GM21529 (cell line): ENCODE measurements at regions not wholly inside any gene's neighbourhood (a gene's known extent, or its start where the extent isn't known, plus 50 kb on each side); places are given as distances from the start of the nearest gene placed in this dataset.

Experiments
- ATAC-seq: cut with Tn5 transposase; IDR thresholded peaks from one replicate; pipeline ENCODE4 v1.9.1; 2021; ENCODE audit not compliant: unreplicated experiment

DNA sequence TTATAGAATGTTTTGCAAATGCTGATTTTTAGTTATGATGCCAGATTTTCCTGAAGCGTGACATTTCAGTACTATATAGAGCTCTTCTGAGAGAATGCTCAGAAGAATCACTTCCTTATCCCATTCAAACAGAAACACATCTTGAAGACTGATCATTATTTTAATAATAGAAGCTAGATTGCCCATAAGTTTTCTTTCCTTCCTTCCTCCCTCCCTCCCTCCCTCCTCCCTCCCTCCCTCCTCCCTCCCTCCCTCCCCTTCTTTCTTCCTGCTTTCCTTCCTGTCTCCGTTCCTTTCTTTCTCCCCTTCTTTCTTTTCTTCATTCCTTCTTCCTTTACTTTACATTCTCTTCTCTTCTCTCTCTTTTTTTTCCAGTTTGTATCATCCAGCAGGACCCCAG is 767.4 kb downstream of the IRX1 start:
- no peak for ATAC-seq

DNA sequence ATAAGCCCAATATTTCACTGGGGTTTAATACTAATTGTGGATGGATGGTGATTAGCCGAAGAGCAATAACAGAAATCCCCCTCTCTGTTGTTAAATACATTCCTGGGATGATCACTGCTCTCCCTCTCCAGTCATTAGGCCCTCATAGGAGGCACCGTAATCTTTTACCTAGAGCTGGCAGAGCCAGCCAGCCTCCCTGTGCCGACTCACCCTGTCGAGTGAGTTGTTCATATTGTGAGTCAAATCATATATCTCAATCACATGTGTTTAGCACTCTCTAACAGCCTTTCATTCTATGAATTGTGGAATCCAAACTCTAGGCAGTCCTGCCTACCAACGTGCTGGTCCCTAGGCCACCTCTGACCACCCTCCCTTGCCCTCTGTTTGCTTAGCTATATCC is 771.0 kb downstream of the IRX1 start:
- no peak for ATAC-seq

DNA sequence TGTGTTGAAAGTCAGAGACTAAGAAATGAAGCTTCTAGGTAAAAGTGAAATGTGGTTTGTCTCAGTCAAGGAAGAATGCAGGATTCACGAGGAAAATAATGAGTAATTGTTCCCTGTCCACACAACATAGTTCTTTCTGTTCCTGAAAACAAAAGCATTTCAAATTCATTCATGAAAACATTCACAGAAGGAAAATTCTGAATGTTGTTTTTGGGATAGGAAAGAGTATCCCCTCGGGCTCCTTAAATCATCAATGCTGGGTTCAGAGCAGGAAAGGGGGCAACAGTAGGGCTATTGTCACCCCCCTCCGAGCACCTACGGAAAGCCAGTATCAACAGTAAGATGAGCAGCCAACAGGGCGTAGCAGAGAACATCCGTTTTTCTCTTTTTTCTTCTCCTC is 769.9 kb upstream of the ADAMTS16 start:
- no peak for ATAC-seq

DNA sequence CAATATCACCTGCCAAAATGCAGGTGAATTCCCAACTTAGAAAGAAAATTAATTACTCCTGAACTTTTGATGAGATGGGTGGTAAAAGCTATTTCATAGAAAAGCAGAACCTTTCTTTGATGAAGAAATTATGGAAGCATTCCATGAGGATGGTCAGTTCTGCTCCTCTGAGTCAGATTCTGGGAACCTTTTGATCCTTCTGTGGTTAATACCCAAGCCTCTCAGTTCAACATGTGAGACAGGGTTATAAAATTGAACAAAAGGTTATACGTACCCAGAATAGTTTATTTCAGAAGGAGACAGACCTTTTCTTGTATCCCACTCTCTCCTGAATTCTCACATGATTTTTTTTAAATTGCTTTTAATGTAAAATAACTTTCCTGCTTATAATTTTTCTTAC is 767.6 kb upstream of the ADAMTS16 start:
- ATAC-seq: no peak

DNA sequence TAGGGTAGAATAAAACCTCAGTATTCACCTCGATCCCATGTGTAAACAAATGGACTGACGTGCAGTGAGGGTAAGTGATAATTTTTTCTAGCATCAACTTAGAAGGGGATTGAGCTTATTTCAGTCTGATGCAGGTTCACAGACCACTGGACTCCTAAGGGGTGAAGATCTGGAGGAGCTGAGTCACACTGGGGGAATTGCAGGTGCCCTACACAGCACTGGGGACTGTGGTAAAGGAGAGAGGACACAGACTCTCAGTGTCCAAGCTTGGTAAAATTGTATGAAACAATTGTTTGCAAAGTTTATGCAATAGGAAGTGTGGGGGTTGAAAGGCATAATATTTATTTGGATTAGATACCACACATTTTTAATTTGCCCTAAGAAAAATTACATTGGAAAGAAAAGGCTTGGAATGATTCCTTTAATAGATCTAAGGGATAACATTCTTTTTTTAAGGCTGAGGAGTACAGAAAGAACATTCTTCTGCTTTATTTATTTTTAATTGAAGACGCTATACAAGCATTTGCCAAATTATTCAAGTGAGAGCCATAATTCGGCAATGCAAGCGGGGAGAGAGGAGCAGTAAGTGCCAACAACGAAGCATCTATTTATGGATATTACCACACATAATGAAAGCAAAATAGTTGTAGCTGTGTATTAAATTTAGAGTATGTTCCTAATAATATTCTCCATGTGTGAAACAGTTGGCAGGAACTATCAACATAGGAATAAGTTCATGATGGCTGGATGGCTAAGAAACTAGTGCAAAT is 766.9 kb upstream of the ADAMTS16 start:
- no peak for ATAC-seq

DNA sequence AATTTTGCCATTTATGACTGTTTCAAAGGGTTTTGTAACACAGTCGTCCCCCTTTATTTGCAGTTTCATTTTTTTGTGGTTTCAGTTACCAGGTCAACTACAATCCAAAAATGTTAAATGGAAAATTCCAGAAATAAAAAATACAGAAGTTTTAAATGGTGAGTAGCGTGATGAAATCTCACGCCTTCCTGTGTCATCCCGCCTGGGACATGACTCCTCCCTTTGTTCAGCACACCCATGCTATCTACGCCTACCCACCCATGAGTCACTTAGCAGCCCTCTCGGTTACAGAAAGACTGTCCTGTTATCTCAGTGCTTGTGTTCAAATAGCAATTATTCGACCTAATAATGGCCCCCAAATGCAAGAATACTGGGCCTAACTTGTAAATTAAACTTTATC is 765.3 kb upstream of the ADAMTS16 start:
- no peak for ATAC-seq

DNA sequence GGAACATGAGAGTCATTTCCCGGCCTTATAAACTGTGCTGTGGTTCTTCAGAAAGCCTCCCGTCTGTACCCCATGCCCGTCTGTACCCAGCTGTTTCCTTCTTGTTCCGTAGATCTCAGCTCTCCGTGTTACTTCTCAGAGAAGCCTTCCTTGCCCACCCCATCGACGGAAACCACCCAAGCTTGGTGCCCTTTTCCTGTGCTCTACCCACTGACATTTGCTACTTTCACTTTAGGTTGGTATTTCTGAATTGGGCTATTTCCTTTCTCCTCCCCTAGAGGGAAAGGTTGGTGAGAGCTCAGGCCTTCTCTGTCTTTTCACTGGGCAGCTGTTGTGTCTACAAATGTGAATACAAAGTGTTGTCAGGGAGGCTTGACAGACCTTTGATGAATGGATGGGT is 764.5 kb upstream of the ADAMTS16 start:
- ATAC-seq: no peak

DNA sequence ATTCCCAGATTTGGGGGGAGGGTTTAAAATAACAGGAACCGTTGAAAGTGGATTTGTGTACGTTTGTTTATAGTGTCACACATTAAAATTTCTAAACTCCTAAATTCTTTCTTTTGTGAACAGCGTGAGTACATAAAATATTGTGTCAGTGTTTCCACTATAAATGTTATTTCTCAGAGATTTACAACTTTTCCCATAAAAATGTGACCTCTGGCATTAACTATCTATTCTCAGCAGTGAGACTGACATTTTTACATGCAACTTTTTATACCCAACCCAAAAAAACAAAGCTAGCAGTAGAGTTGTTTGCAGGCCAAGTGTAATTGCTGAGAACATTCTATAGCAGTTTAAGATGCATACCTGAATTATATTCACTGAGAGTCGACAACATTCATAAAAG is 757.0 kb upstream of the ADAMTS16 start:
- no peak for ATAC-seq

DNA sequence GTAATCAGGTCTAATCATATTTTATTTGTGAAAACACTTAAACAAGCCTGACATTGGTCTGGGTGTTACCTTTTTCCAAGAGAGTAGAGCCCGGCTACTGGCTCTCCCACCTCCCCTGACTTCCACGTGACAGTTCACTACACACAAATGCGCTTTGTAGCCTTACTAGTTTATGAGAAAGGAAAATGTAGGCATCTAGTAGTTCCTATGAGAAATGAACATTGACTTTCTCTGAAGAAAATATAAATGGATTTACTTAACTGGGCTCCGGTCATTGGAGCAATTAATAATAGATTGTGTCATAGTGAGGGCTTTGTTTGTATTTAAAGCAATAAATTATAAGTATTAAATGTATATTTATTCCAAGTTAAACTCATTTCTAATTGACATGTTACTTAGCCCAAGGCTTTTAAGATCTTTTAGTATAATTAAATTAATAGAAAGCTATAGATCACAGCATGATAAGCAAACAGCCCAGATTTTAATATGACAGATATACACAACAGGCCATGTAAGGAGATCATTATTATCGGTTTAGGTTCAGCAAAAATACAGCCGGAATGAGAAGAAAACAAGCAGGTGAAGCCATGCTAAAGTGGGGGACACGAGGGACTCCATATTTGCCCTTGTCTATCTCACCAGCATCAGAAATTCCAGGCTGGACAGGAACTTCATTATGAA is 756.5 kb upstream of the ADAMTS16 start:
- ATAC-seq: no peak

DNA sequence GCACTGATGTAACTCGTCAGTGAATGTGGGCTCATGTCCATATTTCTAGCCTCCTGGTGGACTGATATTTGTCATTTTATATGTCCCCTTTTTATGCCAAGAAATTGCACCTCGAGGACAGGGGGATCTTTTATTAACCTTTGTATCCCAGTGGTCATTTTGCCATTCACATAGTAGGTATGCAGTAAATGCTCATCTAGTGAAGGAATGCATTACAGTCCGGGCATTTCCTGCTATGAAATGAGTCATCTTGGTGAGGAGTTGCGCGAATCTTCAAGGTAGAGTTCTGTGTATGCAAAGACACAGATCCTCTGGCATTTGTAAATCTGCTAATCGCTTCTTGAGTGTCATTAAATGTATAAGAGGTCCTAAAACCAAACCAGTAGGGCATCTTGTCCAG is 755.5 kb upstream of the ADAMTS16 start:
- no peak for ATAC-seq

DNA sequence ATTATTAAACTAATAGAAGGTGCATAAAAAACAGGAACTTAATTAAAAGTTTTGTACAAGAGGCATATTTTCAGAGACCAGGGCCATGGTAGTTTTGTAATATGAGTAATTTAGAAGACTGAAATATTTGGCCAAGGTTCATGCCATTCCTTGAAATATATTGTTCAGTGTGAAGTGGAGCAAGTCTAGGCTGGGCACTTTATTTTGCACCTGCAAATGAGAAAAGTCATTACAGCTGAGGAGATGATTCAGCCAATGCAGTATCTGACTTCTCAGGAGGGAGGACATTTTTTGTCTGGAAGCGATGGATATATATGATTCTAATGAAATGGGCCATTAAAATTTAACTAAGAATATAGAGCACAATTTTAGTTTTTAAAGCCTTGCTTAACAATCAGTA is 754.0 kb upstream of the ADAMTS16 start:
- no peak for ATAC-seq

DNA sequence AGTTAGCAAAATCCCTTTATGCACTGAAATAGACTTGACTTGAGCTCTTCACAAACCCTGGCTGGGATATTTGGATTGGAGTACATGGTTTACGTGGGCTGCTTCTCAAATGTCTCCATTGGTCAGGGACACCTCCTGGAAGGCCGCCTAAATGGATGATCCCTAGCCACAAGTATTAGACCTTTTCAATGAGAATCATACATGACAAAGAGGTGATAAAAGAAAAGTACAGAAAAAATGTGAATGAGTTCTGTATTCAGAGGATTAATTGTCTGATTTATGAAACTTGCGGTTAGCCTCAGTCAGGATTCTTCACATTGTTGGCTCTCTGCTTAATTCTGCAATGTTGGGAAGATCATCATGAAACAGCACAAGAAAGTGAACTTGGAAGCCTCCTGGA is 752.8 kb upstream of the ADAMTS16 start:
- ATAC-seq: no peak

DNA sequence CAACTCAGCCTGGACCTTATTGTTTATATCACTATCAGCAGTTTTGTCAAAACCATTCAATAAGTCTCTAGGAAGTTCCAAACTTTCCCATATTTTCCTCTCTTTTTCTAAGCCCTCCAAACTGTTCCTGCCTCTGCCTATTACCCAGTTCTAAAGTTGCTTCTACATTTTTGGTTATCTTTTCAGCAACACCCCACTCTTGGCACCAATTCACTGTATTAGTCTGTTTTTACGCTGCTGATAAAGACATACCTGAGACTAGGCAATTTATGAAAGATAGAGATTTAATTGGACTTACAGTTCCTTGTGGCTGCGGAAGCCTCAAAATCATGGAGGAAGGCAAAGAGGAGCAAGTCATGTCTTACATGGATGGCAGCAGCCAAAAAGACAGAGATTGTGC is 744.4 kb upstream of the ADAMTS16 start:
- ATAC-seq: no peak

DNA sequence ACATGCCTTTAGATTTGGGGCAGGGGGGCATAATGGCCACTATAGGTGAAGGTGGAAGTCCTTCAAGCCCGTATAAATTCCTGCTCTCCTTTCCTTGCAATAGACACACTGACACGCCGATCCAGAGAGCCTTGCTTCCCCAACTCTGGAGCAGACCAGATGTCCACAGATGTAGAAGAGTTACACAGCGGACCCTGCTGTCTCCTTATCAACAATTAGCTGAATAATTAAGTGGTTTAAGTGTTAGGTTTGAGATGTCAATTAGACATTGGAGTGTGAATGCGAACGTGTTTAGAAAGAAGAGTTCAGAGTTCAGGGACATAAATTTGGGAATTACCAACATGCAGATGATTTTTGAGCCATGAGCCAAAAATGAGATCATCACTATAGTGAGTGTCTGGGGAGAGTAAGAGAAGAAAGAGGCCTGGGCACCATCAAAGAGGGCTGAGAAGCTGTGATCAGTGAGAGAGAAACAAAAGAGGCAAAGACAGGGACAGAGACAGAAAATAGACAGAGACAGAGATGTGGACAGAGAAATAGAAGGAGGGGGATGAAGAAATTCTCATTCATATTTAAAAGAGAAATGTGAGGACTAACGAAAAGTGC is 734.4 kb upstream of the ADAMTS16 start:
- no peak for ATAC-seq

DNA sequence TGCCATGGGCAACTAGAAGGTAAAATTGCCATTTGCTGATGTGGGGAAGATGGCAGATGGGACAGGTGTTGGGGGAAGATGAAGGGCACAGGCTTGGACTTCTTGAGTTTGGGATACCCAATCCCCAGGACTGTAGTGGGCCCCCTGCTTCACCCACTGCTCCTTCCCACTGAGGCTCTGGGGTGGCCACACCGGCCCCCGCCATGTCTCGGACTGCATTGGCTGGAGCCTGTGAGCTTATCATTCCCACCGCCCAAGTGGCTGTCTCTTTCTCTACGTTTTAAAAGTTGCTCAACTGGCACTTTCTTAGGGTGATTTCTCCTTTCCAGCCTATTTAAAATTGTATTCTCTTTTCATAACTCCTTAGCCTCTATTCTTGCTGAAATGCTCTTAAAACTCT is 730.0 kb upstream of the ADAMTS16 start:
- no peak for ATAC-seq

DNA sequence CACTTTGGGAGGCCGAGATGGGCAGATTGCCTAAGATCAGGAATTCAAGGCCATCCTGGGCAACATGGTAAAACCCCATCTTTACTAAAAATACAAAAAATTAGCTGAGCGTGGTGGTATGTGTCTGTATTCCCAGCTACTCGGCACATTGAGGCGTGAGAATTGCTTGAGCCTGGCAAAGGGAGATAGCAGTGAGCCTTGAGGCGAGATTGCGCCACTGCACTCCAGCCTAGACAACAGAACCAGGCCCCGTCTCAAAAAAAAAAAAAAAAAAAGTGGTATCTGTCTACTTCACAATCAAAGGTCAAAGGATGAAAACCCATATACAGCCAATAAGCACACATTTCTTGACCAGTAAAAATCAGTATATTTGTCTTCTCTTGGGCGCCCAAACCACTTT is 728.5 kb upstream of the ADAMTS16 start:
- ATAC-seq: no peak

DNA sequence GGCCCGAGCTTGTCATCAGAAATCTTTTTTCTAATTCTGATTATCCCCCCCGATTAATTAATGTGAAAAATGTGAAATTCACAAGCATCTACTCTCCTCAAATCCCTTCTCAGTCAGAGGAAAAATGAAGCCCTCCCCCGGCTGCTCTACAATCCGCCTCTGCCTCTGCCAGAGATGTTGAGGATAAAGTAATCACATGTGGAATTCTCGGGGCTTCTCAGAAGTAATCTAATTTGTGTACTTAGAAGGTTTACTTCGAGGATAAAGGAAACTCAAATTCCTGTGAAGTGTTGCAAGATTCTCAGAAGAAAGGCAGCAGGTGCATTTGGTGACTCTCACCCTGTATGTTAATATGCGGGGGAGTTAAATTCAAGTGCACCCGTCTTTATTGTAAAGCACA is 726.1 kb upstream of the ADAMTS16 start:
- ATAC-seq: no peak

DNA sequence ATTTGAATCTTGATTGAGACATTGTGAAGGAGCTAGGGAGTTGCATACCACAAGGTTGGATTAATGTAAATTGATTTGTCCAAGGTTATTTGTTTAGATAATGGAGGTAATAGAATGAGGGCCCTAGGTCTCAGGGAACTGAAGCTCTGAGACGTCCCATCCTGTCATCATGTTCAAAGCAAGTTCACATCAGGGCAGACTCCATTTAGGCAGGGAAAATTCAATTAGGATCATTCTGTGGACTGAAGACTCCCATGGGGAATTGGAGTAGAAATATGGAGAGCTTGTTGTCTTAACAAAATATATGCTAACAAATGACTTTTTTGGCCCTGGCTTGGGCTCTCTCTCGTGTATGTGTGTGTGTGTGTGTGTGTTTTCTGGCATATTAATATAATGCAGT is 722.0 kb upstream of the ADAMTS16 start:
- no peak for ATAC-seq

DNA sequence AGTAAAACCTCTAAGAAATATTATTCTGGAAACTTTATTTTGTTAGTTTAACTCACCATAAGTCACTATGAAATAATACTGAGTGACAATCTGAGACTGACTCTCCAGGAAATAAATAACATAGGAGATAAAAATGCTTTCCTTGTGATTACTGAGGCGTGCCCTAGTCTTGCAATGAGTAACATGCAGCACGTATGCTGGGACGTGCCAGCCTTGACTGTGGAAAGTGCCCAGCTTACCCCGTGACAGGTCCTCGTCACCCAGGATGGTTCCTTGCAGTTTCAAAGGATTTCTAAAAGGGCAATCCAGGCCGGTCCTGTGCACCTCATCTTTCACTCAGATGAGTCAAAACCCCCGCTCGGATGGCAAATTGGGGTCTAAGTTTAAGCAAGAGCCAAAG is 720.8 kb upstream of the ADAMTS16 start:
- ATAC-seq: no peak

DNA sequence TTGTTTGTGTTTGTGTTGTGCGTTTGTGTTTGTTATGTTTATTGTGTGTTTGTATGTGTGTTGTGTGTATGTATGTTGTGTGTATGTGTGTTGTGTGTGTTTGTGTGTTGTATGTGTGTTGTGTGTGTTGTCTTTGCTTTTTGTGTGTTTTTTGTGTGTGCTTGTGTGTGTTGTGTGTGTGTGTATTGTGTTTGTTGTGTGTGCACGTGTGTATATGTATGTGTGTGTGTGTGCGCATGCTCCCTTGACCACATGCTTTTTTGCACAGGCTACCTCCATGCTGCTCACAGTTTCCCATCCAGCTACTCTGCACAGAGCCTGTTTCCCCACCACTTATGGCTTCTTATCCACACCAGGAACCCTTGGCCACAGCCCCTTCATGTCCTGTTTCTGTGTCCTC is 720.0 kb upstream of the ADAMTS16 start:
- ATAC-seq: no peak

DNA sequence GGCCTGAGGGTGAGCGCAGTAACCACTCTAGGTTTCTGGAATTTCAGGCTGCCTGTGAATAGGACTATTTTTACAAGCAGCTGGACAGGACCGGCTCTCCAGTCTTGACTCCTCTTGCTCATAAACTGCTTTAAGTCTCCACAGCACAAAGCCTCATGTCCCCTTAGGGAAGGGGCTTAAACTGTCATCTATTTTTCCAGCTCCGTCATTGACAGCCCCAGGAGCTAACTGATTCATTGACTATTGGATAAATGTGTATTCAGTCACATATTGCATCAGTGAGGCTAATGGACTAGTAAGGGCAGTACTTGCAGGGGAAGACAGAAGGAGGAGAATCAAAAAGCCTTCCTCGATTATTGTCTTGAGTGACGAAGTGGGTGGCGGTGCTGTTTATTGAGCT is 719.4 kb upstream of the ADAMTS16 start:
- ATAC-seq: no peak

DNA sequence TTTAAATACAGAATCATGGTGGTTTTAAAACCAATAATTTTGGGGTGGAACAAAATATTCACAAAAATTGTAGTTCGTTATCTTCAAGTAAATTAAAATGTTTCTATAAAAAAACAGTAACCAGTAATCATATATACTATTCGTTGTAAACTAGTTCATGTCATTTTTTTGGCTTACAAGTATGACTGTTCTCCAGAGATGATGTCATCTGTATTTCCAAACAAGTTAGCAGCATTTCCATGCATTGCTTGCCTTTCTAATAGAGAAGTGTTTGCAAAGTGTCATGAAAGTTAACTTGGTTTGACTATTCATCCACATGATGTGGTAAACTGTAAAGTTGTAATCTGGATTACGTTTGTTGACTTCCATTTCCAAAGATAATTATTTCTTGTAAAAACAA is 717.9 kb upstream of the ADAMTS16 start:
- ATAC-seq: no peak

DNA sequence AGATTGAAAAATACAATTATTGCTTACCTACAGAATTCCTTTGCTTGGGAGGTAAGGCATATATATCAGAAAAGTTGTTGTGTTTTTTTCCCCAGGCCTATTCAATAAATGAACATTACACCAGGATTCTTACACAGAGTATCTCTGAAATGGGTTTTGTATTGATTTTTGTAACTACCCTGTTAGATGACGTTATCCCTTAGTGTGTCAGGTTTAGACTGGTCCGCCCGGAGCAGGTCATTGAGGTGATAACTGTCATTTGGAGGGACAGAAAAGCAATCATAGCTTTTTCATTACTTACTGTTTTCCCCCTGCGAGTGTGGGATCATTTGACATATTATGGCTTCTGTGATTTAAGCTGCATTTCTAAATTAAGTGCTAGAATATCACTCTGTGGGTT is 715.2 kb upstream of the ADAMTS16 start:
- no peak for ATAC-seq
